ENCODE measurements at regions not wholly inside any gene's neighbourhood (a gene's known extent, or its start where the extent isn't known, plus 50 kb on each side); places are given as distances from the start of the nearest gene placed in this dataset.

DNA sequence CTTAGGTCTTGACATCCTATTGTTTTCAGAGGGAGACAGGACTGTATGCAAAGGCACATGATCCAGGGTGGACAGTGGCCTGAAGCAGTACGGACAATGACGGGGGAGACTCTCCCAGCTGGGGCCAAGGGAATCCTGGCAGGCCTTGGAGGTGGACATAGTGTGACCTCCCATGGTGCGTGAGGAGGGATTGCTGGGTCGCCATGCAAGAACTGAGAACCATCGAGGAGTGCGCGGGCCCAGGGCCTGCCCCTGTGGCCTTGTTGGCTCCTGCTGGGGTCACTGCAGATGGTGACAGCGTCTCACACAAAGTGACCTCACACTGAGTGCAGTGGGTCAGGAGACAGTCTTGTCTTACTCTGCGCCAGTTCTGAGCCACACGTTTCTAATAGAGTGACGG, 192.4 kb downstream of the GADD45G start:
- FAIRE-seq: no peak

DNA sequence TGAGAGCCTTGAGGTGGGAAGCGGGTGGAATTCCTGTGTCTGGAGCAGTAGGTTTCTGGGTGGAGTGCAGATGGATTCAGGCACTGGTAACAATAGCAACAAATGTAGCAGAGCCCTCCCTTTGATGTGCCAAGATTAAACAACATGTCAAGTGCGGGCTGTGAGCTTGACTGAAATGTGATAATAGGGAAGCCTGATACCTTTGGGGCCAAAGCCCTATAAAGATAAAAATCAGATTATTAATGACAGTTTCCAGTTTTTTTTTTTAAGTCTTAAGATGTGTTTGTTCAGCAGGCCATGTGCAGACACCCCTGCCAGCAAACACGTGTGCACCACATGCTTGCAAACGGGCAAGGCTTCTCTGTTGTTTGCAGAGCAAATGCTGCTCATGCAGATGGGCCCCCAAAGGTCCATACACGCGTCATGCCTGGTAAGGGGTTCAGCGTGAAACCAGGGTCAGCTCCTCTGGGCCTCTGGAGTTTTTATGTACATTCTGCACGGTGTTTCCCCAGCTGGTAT, 193.2 kb downstream of the GADD45G start:
- FAIRE-seq: no peak

DNA sequence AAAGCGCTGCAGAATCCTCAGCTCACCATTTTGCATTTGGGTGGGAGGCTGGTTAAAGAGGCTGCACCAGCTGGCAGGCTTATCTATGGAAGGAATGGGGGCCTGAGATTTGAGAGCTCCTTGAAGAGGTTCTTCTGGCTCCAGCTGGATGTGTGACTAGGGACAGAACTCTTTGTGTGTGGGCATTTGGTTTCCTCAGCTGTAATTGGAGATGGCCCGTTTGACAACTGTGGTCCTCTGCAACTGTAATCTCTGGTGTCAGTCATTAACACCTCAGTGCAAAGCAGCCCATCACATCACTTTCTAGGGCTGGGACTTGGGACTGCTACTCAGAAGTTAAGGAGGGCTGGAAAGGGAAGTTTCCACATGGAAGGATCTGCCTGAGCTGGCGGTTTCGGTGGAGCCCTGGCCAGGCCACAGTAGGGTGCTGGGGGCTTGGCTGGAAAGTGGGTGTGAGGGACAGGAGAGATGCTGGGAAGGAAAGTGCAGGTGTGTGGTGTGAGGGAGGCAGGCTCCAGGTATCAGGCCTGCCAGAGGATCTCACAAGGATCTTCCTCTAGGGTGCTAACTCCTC, 193.8 kb downstream of the GADD45G start:
- FAIRE-seq: no peak

DNA sequence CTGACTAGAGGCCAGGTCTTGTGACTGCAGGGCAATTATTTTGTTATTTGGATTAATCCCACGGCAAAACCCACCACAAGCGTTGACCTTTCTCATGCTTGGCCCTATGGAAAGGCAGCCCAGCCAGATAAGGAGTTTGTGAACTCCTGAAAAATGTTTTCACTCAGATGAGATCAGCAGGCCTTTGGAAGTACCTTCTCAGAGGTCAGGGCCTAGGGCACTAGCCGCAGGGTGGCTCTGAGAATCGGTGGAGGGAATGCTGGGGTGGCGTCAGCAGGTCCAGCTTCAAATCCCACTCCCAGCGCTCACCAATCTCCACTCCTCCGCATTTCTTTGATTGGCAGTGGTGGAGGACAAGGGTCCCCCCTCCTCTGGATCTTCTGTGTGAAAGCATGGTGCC, 194.4 kb downstream of the GADD45G start:
- FAIRE-seq: no peak

DNA sequence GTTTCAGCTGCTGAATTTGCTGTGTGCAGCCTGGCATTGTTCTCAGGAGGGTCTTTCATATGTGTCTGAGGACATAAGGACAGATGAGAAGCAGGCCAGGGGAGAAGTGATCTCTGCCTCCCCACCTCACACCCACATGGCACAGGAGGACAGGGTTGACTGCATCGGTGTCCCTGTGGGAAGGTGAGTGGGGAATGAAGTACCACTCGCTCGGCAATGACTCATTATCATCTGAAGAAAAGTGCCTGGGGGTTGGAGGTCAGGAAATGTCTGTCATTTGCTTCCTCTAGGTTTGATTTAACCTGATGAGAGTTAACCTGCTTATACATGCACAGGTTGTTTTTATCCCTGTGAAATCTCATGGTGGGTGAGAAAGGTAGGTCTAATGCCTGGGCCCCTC, 195.0 kb downstream of the GADD45G start:
- no peak for FAIRE-seq

DNA sequence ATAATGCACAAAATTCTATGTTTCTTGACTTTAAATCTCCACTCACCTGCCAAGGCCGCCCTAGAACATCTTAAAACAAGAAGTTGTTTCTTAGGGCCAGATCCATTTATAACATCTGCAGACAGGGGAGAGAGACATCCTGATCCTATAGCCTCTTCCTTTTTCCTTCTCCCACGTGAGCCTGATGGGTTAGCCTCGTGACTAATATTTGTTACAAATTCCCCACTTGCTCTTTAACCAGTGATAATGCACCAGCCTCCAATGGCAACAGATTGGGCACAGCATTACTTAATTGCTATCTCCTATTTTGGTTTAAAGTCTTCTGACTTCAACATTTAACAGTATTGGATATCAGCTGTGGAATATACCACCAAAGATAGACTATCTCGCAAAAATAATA, 196.5 kb downstream of the GADD45G start:
- no peak for FAIRE-seq

- FAIRE-seq: no peak
Observed at GRCh38 chr9:89801742-89802670, 197.2 kb downstream of the GADD45G start.

DNA sequence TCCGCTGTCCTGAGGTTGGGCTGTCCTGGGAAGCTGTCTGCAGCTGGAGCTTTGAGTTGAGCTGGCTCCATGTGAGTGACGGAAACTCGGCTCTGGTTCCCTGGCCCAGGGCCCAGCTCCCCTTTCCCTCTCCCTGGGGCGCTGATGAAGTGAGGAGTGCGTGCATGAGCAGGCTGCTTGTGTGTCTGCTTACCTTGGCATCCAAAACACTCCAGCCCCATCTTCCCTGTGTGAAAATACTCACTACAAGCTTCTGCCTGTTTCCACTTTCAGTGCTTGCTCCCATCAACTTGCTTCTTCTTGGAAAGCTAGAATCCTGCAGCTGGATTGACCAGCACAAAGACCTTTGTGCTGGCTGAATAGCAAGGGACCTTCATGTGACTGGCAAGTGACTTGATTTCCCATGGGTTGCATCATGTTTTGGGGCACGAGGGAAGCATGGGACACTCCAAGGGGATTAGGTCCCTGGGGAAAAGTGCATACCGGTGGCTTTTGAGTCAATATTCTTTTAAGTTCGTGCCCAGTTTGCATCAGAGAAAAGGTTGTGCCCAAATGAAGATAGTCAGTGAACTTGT, 198.1 kb downstream of the GADD45G start:
- no peak for FAIRE-seq

- no peak for FAIRE-seq
Observed at GRCh38 chr9:89803403-89803802, 198.6 kb downstream of the GADD45G start.

GRCh38 chr9:89804766-89805531, 200.1 kb downstream of the GADD45G start:
- no peak for FAIRE-seq

DNA sequence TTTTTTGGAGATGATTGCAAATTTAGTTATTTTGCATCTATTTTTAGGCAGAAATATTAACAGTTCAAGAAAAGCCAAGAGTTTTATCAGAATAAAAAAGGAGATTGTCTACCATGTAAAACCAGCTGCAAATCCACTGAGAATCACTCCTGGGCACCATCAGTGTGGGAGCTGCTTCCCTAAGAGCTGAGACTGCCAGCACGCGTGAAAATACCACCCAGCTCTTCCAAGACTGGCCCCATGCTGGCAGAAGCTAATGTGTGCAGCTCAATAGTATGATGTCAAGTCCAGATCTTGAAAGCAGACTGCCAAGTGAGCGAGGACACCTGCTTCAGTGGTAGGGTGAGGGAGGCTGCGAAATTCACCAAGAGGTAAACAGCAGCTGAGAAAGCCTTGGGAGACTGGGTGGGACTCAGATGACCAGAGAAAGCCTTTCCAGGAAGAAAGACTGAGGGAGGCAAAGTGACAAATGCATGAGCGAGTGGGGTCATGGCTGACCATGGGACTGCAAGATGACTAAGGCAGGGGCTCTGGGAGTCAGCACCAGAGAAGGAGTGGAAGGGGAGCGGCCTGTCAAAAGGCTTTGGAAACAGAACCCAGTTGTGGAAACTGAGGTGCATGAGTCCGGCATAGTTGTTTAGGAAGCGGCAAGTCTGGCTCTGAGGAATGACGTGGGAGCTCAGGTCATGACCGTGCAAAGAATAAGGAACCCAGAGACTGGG, 200.9 kb downstream of the GADD45G start:
- FAIRE-seq: no peak

DNA sequence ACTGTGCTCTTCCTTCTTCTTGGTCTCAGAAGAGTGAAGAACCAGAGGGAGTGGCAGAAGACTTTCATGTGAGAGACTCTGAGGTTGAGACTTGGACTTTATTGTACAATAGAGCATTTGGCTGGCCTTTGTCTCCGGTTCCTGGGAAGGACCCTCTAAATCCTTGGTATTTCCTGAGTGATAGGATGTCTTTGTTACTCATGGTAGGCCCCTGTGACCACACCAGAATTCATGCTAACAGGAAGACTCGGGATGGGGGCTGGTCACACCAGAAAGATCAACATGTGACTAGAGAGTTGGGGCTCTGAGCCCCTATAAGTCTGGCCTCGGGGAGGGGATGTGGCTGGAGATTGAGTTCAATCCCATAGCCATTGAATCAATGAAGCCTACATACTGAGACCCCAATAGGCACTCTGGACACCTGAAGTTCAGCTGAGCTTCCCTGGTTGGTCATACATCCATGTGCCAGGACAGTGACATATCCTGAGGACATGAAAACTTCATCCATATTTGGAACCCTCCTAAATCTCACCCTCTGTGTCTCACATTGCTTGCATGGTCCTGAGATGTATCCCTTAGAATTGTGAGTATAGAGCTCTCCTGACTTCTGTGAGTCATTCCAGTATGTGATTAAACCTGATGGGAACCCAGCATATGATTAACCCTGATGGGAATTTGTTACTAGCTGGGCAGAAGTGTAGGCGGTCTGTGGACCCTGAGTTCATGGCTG, 201.7 kb downstream of the GADD45G start:
- no peak for FAIRE-seq

DNA sequence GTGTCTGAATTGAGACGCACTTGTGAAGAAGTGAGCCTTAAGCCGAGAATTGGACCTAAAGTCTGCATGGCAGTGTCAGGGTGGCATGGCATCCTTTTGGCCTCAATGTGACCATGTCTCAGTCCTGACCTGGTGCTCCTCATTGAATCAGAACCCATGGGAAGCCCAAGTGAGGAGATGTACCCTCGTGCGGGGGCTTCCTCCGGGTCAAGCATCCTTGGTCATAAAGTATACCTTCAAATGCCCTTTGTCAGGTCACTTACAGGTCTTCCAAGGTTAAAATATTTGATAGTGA, 202.2 kb downstream of the GADD45G start:
- no peak for FAIRE-seq

- FAIRE-seq: no peak
Observed at GRCh38 chr9:89807682-89808075, 202.9 kb downstream of the GADD45G start.

DNA sequence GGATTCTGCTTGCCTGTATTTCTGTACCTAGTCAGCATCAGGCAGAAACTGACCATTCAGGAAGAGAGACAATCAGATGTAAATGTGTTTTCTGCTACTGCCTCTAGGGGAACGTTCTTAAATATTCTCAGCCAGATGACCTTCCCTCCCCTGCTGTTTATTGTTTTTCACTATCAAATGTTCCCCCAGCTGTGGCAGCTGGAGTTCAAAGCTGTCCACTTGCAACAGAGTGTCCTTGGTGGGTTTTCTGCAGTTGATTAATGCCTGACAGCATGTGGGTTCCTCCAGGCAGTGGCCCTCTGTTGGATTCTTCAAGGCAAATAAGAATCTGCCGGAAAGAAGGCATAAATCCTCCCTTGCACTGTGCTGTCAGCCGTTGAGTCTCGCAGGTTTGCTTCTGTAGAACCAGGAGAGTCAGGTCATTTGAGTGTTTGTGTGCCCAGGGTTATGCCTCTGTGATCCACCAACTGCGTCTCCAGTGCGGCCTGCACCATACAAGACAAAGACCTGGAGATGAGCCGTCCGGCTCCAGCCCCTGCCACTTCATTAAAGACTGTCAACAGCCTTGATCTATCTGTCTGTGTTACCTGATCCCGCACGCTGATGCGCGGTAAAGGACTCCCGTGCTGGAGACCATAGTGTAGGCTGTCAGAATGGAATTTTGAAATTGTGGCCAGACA, 203.4 kb downstream of the GADD45G start:
- no peak for FAIRE-seq

DNA sequence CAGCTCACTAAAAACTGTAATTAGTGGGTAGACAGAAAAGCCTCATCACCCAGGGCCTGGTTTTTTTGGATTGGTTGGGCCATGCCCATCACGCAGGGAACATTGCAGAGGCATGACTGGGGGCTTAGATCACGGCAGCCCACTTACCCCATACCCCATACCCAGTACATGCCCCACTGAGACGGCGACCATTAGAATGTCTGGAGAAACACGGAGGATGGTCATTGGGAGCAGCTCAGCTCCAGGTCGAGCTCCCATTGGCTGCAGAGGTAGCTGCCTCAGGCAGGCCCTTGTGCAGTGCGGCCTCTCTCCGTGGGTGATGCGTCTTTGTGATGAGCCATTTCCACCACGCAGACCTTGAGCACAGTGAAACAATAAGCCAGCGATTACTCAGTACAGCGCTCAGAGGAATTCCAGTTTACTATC, 204.0 kb downstream of the GADD45G start:
- FAIRE-seq: no peak

GRCh38 chr9:89810431-89810830, 205.6 kb downstream of the GADD45G start:
- no peak for FAIRE-seq

DNA sequence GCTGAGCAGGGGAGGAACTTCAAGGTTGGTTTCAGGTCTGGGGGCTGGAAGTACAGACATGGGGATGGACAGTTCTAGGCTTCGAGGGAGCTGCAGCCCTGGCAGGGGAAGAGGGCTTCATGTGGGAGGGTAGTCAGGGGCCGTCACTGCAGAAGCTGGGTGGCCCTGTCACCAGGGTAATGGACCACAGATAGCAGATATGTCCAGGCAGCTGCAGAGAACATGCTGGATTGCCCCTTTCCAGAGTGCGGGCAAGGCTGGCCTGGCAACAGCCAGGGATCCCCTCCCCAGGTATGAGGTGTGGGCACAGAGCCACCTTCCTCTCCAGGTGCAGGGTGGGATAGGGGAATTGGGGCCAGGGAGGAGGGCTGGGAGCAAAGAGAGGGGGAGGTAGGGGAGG, 206.5 kb downstream of the GADD45G start:
- FAIRE-seq: no peak

DNA sequence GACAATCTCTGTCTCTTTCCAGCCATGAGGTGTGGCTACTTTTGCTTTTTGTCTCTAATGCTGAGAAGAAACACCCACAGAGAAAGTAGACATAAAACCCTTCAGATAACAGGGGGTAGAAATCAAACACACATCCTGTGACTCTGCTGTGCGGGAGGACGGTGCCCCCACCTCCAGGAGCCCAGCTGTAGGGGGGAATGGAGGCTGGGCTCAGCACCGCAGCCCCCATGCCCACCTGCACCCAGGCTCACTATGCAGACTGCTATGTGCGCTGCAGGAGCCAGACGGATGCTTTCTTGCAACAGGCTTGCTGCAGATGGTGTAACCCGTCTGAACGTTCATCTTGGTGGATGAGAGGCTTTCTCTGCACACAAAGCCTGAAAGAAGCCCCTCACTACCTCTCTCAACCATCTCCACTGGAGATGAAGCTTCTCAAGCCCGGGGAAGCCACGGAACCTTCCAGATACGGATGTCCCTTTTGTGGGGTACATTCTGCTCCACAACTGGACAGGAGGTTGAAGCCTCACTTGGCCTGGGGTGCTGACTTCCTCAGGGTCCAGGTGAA, 207.2 kb downstream of the GADD45G start:
- no peak for FAIRE-seq

- no peak for FAIRE-seq
Observed at GRCh38 chr9:89812556-89813181, 207.9 kb downstream of the GADD45G start.
